B cell (primary cell): ENCODE measurements at regions not wholly inside any gene's neighbourhood (a gene's known extent, or its start where the extent isn't known, plus 50 kb on each side); places are given as distances from the start of the nearest gene placed in this dataset.

ENCODE experiments used
- ATAC-seq: fragments of 200-7000 bp; cut with Tn5 transposase; one replicate; pipeline ENCODE4 v1.10.0; 2021; ENCODE audit warnings: low read depth, mild to moderate bottlenecking, moderate number of reproducible peaks, moderate library complexity
- CTCF ChIA-PET: fragments of 350-600 bp; sonication (Branson Sonifier 250); formaldehyde crosslinking; loops from one replicate; lab custom pipeline; 2021; ENCODE audit warnings: antibody characterized with exemption, inconsistent platforms; lab: Charles Lee
- POLR2A ChIA-PET: fragments of 350-600 bp; sonication (Branson Sonifier 250); formaldehyde crosslinking; loops from one replicate; lab custom pipeline; 2021; ENCODE audit warnings: antibody characterized with exemption; lab: Charles Lee
- DNase-seq: peaks from one replicate; pipeline ENCODE4 v3.0.0; 2013
- H2AFZ ChIP-seq: 2 replicates; pipeline ENCODE4 v1.6.1; 2012; ENCODE audit warnings: mild to moderate bottlenecking, low read depth, low read length; ENCODE audit not compliant: insufficient read depth, poor library complexity, severe bottlenecking
- H3K27ac ChIP-seq, 2 donors: 1 replicate in 1 of 2; 2 replicates in 1 of 2; pipeline ENCODE4 v1.5.1; 2012 to 2013; ENCODE audit warnings: low read length in 2 of 2, mild to moderate bottlenecking in 2 of 2, moderate library complexity in 1 of 2
- H3K27me3 ChIP-seq, 4 experiments: fragments of 200-600 bp in 1 of 4; sonication (generic) in 1 of 4; replicated peaks in 1 of 4; 1 replicate in 2 of 4; 2 replicates in 2 of 4; pipeline versions ENCODE4 v1.6.1 to v1.7.0; 2013 to 2016; ENCODE audit warnings: low read length in 3 of 4, mild to moderate bottlenecking in 2 of 4, mixed read lengths in 1 of 4, moderate library complexity in 1 of 4; ENCODE audit not compliant: insufficient read depth in 4 of 4, control insufficient read depth in 3 of 4; ENCODE audit errors: control extremely low read depth in 1 of 4
- H3K36me3 ChIP-seq, 2 experiments: replicated peaks in 1 of 2; 1 replicate in 1 of 2; 2 replicates in 1 of 2; pipeline versions ENCODE4 v1.6.1 to v1.7.1; 2013; ENCODE audit warnings: low read length in 1 of 2; ENCODE audit not compliant: insufficient read depth in 2 of 2, control insufficient read depth in 1 of 2; ENCODE audit errors: control extremely low read depth in 1 of 2, extremely low read depth in 1 of 2
- H3K4me1 ChIP-seq, 2 donors: fragments of 200-600 bp in 1 of 2; sonication (generic) in 1 of 2; 1 replicate in 1 of 2; 2 replicates in 1 of 2; pipeline versions ENCODE4 v1.5.1 to v1.6.1; 2013 to 2017; ENCODE audit warnings: low read length in 2 of 2; ENCODE audit not compliant: control insufficient read depth in 2 of 2, insufficient read depth in 2 of 2
- H3K4me2 ChIP-seq: replicated peaks from 2 replicates; pipeline ENCODE3; 2012; ENCODE audit warnings: mild to moderate bottlenecking, low read depth, low read length; ENCODE audit not compliant: poor library complexity, severe bottlenecking
- H3K4me3 ChIP-seq, 5 experiments: fragments of 200-600 bp in 1 of 5; sonication (generic) in 1 of 5; 1 replicate in 3 of 5; 2 replicates in 2 of 5; pipeline versions ENCODE4 v1.5.1 to v1.7.0; 2011 to 2016; ENCODE audit warnings: low read length in 4 of 5, mild to moderate bottlenecking in 4 of 5, low read depth in 2 of 5, control low read depth in 1 of 5, moderate library complexity in 1 of 5; ENCODE audit not compliant: insufficient read depth in 1 of 5; ENCODE audit errors: control extremely low read depth in 1 of 5, extremely low read depth in 1 of 5
- H3K79me2 ChIP-seq: fragments of 200-600 bp; sonication (generic); one replicate; pipeline ENCODE4 v1.6.0; 2016; ENCODE audit warnings: low read length; ENCODE audit not compliant: control insufficient read depth, insufficient read depth
- H3K9ac ChIP-seq: fragments of 200-600 bp; sonication (generic); 2 replicates; pipeline ENCODE4 v1.6.1; 2017; ENCODE audit warnings: mild to moderate bottlenecking, low read length, moderate library complexity
- H3K9me3 ChIP-seq, 3 donors: one replicate each; pipeline versions ENCODE4 v1.6.1 to v1.7.1; 2013; ENCODE audit warnings: low read length in 2 of 3; ENCODE audit not compliant: control insufficient read depth in 2 of 3, insufficient read depth in 1 of 3; ENCODE audit errors: control extremely low read depth in 1 of 3
- H4K20me1 ChIP-seq: 2 replicates; pipeline ENCODE4 v1.6.0; 2012; ENCODE audit warnings: mild to moderate bottlenecking, low read length; ENCODE audit not compliant: insufficient read depth, control insufficient read depth, poor library complexity, severe bottlenecking
- H3K27ac Mint-ChIP-seq: one replicate; pipeline ENCODE4 v1.8.0; 2021; ENCODE audit warnings: mixed read lengths
- H3K27me3 Mint-ChIP-seq: one replicate; pipeline ENCODE4 v1.8.0; 2021; ENCODE audit warnings: mixed read lengths
- H3K4me1 Mint-ChIP-seq: one replicate; pipeline ENCODE4 v1.8.0; 2021; ENCODE audit warnings: mixed read lengths
- H3K4me3 Mint-ChIP-seq: one replicate; pipeline ENCODE4 v1.8.0; 2021; ENCODE audit warnings: mixed read lengths
- H3K9me3 Mint-ChIP-seq: one replicate; pipeline ENCODE4 v1.8.0; 2022; ENCODE audit warnings: mixed read lengths; ENCODE audit not compliant: insufficient read depth
- EZH2 ChIP-seq: IDR thresholded peaks from 2 replicates; pipeline ENCODE4 v1.6.1; 2012; ENCODE audit warnings: borderline replicate concordance, low read depth, mild to moderate bottlenecking, moderate library complexity, low read length; ENCODE audit not compliant: insufficient read depth, poor library complexity, severe bottlenecking
- WGBS: methylation state at CpG from one replicate; pipeline ENCODE4 v1.1.5; 2013; ENCODE audit warnings: missing lambda C conversion rate; ENCODE audit not compliant: insufficient coverage; 5-methylcytosine and 5-hydroxymethylcytosine counted together
- intact Hi-C: fragments of 100-400 bp; cut with micrococcal nuclease; formaldehyde crosslinking; loops from one replicate; pipeline ENCODE4 v1.10.0; 2022
- TF ChIP-seq, protein P1 (sequence below): fragments of 200-600 bp; IDR thresholded peaks from one replicate; pipeline ENCODE4 v1.8.0; 2022; ENCODE audit warnings: antibody characterized with exemption, mild to moderate bottlenecking

DNA sequence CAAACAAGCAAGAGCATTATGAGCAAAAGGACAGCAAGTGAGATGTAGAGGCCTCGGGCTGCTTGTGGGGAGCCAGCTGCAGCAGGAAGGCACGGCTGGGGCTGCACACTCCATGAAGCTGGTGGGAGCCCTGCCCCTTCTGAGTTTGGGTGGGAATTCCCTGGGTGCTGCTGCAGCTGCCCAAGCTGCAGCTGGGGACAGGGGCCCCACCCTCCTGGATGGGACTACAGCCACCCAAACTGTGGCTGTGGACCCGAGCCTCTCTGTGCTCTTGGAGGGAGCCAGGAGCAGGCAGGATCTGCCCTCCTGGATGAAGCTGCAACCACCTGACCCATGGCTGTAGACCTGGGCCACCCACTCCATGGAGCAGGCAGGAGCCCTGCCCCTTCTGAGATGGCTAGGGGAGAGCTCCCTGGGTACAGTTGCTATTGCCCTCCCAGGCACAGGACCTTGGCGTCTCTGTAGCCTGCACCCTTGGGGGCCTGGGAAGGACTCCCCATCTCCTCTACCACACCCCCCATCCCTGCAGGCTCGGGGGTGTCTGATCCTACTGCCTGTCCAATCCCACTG lies 159.1 kb downstream of the ERCC6L2 start:
- Histone ChIP-seq H3K36me3 (no peaks in the 10 kb centered on the region), H4K20me1 (no peaks in the 10 kb centered on the region), H3K4me3 (no peak overlapping the region), H3K9me3 (peaks cover 0 to 51% (median 0%) of the 10 kb centered on the region in 3 donors), H2AFZ (no peak overlapping the region), H3K4me2 (no peak overlapping the region), H3K27me3 (peaks cover 0 to 3% (median 0%) of the 10 kb centered on the region in 4 experiments), H3K9ac (no peak overlapping the region), H3K4me1 (no peaks in the 10 kb centered on the region), H3K79me2 (no peaks in the 10 kb centered on the region), H3K27ac (no peak overlapping the region)
- intact Hi-C loops, result no loop called here
- ATAC-seq (no peak), DNase-seq (no peak)
- Mint-ChIP-seq H3K4me1 (no peaks in the 10 kb centered on the region), H3K27me3 (peaks cover 35% of the 10 kb centered on the region), H3K4me3 (no peak overlapping the region), H3K9me3 (peaks cover 21% of the 10 kb centered on the region), H3K27ac (no peak overlapping the region)
- no peak for TF ChIP-seq EZH2
- TF ChIP-seq, protein P1, sequence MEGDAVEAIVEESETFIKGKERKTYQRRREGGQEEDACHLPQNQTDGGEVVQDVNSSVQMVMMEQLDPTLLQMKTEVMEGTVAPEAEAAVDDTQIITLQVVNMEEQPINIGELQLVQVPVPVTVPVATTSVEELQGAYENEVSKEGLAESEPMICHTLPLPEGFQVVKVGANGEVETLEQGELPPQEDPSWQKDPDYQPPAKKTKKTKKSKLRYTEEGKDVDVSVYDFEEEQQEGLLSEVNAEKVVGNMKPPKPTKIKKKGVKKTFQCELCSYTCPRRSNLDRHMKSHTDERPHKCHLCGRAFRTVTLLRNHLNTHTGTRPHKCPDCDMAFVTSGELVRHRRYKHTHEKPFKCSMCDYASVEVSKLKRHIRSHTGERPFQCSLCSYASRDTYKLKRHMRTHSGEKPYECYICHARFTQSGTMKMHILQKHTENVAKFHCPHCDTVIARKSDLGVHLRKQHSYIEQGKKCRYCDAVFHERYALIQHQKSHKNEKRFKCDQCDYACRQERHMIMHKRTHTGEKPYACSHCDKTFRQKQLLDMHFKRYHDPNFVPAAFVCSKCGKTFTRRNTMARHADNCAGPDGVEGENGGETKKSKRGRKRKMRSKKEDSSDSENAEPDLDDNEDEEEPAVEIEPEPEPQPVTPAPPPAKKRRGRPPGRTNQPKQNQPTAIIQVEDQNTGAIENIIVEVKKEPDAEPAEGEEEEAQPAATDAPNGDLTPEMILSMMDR, result no peak
- WGBS, result 88% methylated on average over 4 of the region's 5 CpGs
- ChIA-PET CTCF (no interaction called here), POLR2A (no interaction called here)

GRCh38 chr9:96033896-96034295 lies 158.4 kb downstream of the ERCC6L2 start:
- POLR2A ChIA-PET, result no interaction called here
- Mint-ChIP-seq H3K4me1 (no peaks in the 10 kb centered on the region), H3K27me3 (peaks cover 36% of the 10 kb centered on the region), H3K4me3 (no peak overlapping the region), H3K27ac (no peak overlapping the region), H3K9me3 (peaks cover 16% of the 10 kb centered on the region)
- Histone ChIP-seq H3K9me3 (peaks cover 0 to 45% (median 0%) of the 10 kb centered on the region in 3 donors), H3K36me3 (no peaks in the 10 kb centered on the region), H3K79me2 (no peaks in the 10 kb centered on the region), H3K4me2 (no peak overlapping the region), H4K20me1 (no peaks in the 10 kb centered on the region), H3K9ac (no peak overlapping the region), H3K4me1 (no peaks in the 10 kb centered on the region), H3K4me3 (no peak overlapping the region), H2AFZ (no peak overlapping the region), H3K27me3 (peaks cover 0 to 3% (median 0%) of the 10 kb centered on the region in 4 experiments), H3K27ac (no peak overlapping the region)
- no peak for TF ChIP-seq EZH2
- TF ChIP-seq, protein P1, result no peak
- WGBS, result 94% methylated on average over 9 of the region's 10 CpGs
- intact Hi-C loops, result no loop called here
- ATAC-seq (no peak), DNase-seq (no peak)
- CTCF ChIA-PET, result no interaction called here
